Fibroblast of the aortic adventitia (primary cell): ENCODE measurements at regions not wholly inside any gene's neighbourhood (a gene's known extent, or its start where the extent isn't known, plus 50 kb on each side); places are given as distances from the start of the nearest gene placed in this dataset.

Experiments used
- DNase-seq: peaks from one replicate; pipeline ENCODE4 v3.0.0-alpha.2; 2010; ENCODE audit warnings: low read depth
- H3K4me3 ChIP-seq: 2 replicates; pipeline ENCODE4 v1.5.1; 2011; ENCODE audit warnings: low read depth, mild to moderate bottlenecking, control low read depth, low read length, moderate library complexity
- CTCF ChIP-seq: IDR thresholded peaks from 2 replicates; pipeline ENCODE4 v1.5.1; 2011; ENCODE audit warnings: mild to moderate bottlenecking, low read length, control low read depth, inconsistent platforms; ENCODE audit not compliant: insufficient read depth

DNA sequence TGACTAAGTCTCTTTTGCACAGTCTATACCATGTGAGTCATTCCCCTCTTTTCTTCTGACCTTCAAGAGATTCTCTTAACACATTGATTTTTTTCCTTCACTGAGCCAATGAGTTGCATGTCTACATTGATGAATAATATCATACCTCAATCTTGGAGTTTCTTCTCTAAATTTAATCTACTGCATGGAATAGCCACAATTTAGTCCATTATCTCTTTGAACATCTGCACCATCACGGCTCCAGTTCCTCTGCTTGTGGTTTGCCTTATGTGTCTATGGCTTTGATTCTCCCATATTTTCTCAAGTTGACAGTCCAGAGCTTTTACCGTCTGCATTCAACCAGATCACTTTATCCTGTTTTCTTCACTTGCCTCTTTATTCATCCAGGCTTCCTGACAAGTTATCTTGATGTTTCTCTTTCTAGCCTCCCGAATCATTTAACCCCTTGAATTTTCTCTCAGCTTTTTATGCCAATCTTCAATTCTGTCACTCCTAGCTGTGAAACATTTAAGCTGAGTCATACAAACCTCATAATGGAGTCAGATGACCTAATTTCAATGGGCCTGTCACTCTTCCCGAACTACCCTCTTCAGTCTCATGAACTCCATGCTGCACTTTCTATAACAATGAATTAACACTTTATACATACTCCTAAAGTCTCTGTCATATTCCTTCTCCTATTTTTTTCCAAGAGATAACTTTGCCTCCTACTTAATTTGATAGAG, 222.3 kb downstream of the CPE start:
- no peak for DNase-seq
- no peak for TF ChIP-seq CTCF
- no peak overlapping the region for H3K4me3 ChIP-seq

DNA sequence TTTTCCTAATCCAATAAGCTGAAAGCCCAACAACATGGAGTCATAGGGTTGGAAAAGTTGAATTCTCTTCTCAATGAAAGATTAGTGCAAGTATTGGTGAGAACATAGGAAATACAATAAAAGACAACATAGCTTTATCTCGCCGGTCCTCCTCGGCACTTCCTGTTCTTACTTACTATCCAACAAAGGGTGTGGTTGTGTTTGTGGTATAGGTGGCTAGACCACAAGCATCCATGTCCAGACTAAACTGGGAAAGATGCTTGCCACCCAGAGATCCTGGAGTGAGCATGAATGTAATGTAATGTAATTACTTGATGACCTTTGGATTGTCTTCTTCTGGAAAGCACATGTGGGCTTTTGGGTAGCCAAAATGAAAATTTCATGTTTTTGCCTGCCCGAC, 223.8 kb downstream of the CPE start:
- no peak for TF ChIP-seq CTCF
- no peak for DNase-seq
- H3K4me3 ChIP-seq, result no peak overlapping the region

DNA sequence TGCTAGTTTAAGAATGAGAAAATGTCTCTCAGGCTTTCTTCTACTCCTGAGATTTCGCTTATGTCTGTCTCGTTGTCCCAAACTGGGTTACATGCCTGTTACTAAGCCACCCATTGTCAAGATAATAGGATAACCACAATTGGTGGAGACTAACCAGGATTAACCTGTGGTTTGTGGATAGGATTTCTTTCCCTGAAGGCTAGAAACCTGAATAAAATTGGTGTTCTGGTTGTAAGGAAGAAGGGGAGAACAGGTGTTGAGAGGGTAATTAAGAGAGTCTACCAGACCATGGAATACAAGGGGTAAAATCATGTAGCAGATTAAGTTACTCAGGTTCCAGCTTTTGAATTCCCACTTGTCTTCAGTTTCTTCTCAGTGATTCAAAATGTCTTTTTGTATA, 225.4 kb downstream of the CPE start:
- no peak for TF ChIP-seq CTCF
- H3K4me3 ChIP-seq, result no peak overlapping the region
- no peak for DNase-seq

GRCh38 chr4:165605811-165606210, 227.0 kb downstream of the CPE start:
- no peak for TF ChIP-seq CTCF
- no peak for DNase-seq
- H3K4me3 ChIP-seq, result no peak overlapping the region

DNA sequence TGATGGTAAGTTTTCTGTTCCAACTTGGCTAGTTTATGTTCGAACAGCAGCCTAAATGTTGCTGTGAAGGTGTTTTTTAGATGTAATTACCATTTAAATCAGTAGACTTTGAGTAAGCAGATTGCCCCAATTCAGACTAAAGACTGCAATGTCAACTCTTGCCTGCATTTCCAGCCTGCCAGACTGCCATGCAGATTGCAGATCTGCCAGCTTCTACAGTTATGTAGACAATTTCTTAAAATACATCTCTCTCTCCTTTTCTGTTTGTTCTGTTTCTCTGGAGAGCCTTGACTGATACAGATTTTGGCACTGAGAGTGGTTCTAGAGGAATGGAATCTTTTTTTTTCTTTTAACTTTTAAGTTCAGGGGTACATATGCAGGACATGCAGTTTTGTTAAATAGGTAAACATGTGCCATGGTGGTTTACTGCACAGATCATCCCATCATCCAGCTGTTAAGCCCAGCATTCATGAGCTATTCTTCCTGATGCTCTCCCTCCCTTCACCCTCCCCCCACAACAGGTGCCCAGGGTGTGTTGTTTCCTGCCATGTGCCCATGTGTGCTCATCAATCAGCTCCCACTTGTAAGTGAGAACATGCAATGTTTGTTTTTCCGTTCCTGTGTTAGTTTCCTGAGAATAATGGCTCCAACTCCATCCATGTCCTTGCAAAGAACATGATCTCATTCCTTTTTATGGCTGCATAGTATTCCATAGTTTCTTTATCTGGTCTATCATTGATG, 227.8 kb downstream of the CPE start:
- DNase-seq, result no peak
- H3K4me3 ChIP-seq, result no peak overlapping the region
- no peak for TF ChIP-seq CTCF

DNA sequence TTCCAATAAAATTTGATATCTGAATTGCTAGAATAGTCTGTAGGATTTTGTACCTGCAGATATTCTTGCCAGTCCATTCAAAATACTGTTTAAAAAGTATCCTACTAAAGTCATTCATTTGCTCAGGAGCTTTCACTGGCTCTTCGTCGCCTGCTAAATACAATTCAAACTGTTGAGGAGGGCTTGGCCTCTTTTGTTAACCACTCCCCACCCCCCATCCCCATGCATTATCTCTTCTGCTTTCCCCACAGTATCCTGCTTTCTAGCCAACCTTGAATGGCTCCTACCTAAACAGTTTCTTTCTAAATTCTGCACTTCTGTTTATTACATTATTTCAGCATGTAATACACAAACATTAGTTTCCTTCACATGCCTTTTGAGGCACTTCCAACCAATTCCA, 230.8 kb downstream of the CPE start:
- H3K4me3 ChIP-seq, result no peak overlapping the region
- no peak for DNase-seq
- TF ChIP-seq CTCF, result no peak
